ENCODE measurements at regions not wholly inside any gene's neighbourhood (a gene's known extent, or its start where the extent isn't known, plus 50 kb on each side); places are given as distances from the start of the nearest gene placed in this dataset.
"Not testable (repeated sequence)": the region's sequence is repeated elsewhere in the genome, so short reads cannot be mapped to it uniquely, and the experiment has no call there.

GRCh38 chr15:45812200-45812599 lies 177.4 kb downstream of the SQOR start:
- no peak for DNase-seq

- not testable (repeated sequence) for DNase-seq
Measured at GRCh38 chr15:45817578-45817977, 182.7 kb downstream of the SQOR start.

GRCh38 chr15:45821390-45821789 lies 186.6 kb downstream of the SQOR start:
- DNase-seq = no peak

GRCh38 chr15:45822968-45823367 lies 188.1 kb downstream of the SQOR start:
- DNase-seq = not testable (repeated sequence)

GRCh38 chr15:45827275-45827674 lies 192.4 kb downstream of the SQOR start:
- no peak for DNase-seq

- no peak for DNase-seq
Measured at GRCh38 chr15:45827766-45828165, 192.9 kb downstream of the SQOR start.

- DNase-seq = no peak
Measured at GRCh38 chr15:45829336-45830153, 194.7 kb downstream of the SQOR start.

- no peak for DNase-seq
Measured at GRCh38 chr15:45831787-45832186, 197.0 kb downstream of the SQOR start.

- no peak for DNase-seq
Measured at GRCh38 chr15:45834622-45835021, 199.8 kb downstream of the SQOR start.

GRCh38 chr15:45842151-45842550 lies 207.3 kb downstream of the SQOR start:
- no peak for DNase-seq

- DNase-seq = no peak
Measured at GRCh38 chr15:45847645-45848044, 212.8 kb downstream of the SQOR start.

GRCh38 chr15:45849136-45849535 lies 214.3 kb downstream of the SQOR start:
- DNase-seq = no peak

- no peak for DNase-seq
Measured at GRCh38 chr15:45854455-45855202, 219.8 kb downstream of the SQOR start.

GRCh38 chr15:45855210-45855906 lies 220.5 kb downstream of the SQOR start:
- DNase-seq = no peak

- no peak for DNase-seq
Measured at GRCh38 chr15:45855907-45856579, 221.2 kb downstream of the SQOR start.

- DNase-seq = no peak
Measured at GRCh38 chr15:45857291-45857690, 222.5 kb downstream of the SQOR start.

GRCh38 chr15:45858491-45858890 lies 223.7 kb downstream of the SQOR start:
- DNase-seq = no peak

GRCh38 chr15:45862034-45862433 lies 227.2 kb downstream of the SQOR start:
- no peak for DNase-seq

GRCh38 chr15:45863881-45864580 lies 229.2 kb downstream of the SQOR start:
- no peak for DNase-seq

- no peak for DNase-seq
Measured at GRCh38 chr15:45866616-45867015, 231.8 kb downstream of the SQOR start.

GRCh38 chr15:45867281-45867680 lies 232.5 kb downstream of the SQOR start:
- DNase-seq = no peak

GRCh38 chr15:45868109-45868691 lies 233.4 kb downstream of the SQOR start:
- DNase-seq = no peak

All from NCI-H226 (cell line).